ENCODE measurements at regions not wholly inside any gene's neighbourhood (a gene's known extent, or its start where the extent isn't known, plus 50 kb on each side); places are given as distances from the start of the nearest gene placed in this dataset.

GRCh38 chr1:191427593-191427992 lies 730.7 kb upstream of the RGS18 start:
- H2BK120ac ChIP-seq (ENCODE audit: low read depth, low read length): no peak overlapping the region
- H2BK20ac ChIP-seq (ENCODE audit: low read depth, low read length): no peak overlapping the region
- ChIA-PET CTCF (no interaction called here), POLR2A (ENCODE audit: unreplicated experiment) (no interaction called here)
- H2BK15ac ChIP-seq (ENCODE audit: low read depth, low read length): no peak overlapping the region
- H3K9me3 ChIP-seq (ENCODE audit: control insufficient read depth, insufficient read depth, low read length): no peaks in the 10 kb centered on the region
- no peaks in the 10 kb centered on the region for H3K79me1 ChIP-seq (ENCODE audit: low read depth in 1 of 2, low read length in 2 of 2)
- no peak overlapping the region for H4K91ac ChIP-seq (ENCODE audit: insufficient read depth, low read depth, low read length)
- H3K23ac ChIP-seq (ENCODE audit: low read depth, low read length): no peak overlapping the region
- no peak overlapping the region for H2BK5ac ChIP-seq (ENCODE audit: low read depth, low read length, poor library complexity, severe bottlenecking)
- H2AK9ac ChIP-seq (replicated peaks; ENCODE audit: low read depth, low read length, poor library complexity): no peak overlapping the region
- intact Hi-C loops (cut with micrococcal nuclease): no loop called here
- no peak overlapping the region for H2AFZ ChIP-seq (replicated peaks; ENCODE audit: low read length, poor library complexity)
- no peak overlapping the region for H2AK5ac ChIP-seq (ENCODE audit: low read depth, low read length)
- H3K4me1 ChIP-seq (ENCODE audit: control insufficient read depth, insufficient read depth, low read length): no peaks in the 10 kb centered on the region
- H3K9ac ChIP-seq (ENCODE audit: low read depth, low read length): no peak overlapping the region
- no peak overlapping the region for H3K18ac ChIP-seq (ENCODE audit: low read depth, low read length)
- H4K5ac ChIP-seq (ENCODE audit: low read depth, low read length): no peak overlapping the region
- H3K36me3 ChIP-seq (ENCODE audit: control insufficient read depth, insufficient read depth, low read length): no peaks in the 10 kb centered on the region
- H3K27me3 ChIP-seq (ENCODE audit: control insufficient read depth, insufficient read depth, low read length): no peaks in the 10 kb centered on the region
- no peak for TF ChIP-seq POLR2A (IDR thresholded peaks at IDR 0.05; ENCODE audit: low read depth, low read length)
- no peak overlapping the region for H3K4me2 ChIP-seq (ENCODE audit: low read depth, low read length)
- H3K4me3 ChIP-seq (ENCODE audit: insufficient read depth, low read depth, low read length): no peak overlapping the region
- WGBS, 2 experiments (ENCODE audit: extremely low coverage in 2 of 2, insufficient read length in 1 of 2): no CpG with 5 or more reads among the region's 3 CpGs
- in situ Hi-C loops (cut with MboI; ENCODE audit: low sequenced_read_pairs): no loop called here
- no peak overlapping the region for H3K56ac ChIP-seq (ENCODE audit: extremely low read depth, insufficient read depth, low read length)
- H3K14ac ChIP-seq (replicated peaks; ENCODE audit: low read depth, low read length): no peak overlapping the region
- H3K4ac ChIP-seq (ENCODE audit: low read depth, low read length): no peak overlapping the region
- no peaks in the 10 kb centered on the region for H3K9me1 ChIP-seq (ENCODE audit: insufficient read depth, low read length)
- H4K20me1 ChIP-seq (ENCODE audit: insufficient read depth, low read length): no peaks in the 10 kb centered on the region
- no peak overlapping the region for H4K8ac ChIP-seq (ENCODE audit: low read depth in 2 of 2, low read length in 2 of 2)
- DNase-seq: no peak
- H3K27ac ChIP-seq (ENCODE audit: insufficient read depth, low read length): no peak overlapping the region
- dilution Hi-C loops (cut with HindIII; ENCODE audit: low sequenced_read_pairs, unreplicated experiment): no loop called here
- no peak for ATAC-seq (ENCODE audit: low read depth)
- no TSS peak for BruUV-seq (replicated peaks)

All from IMR-90 (cell line).